ENCODE measurements at regions not wholly inside any gene's neighbourhood (a gene's known extent, or its start where the extent isn't known, plus 50 kb on each side); places are given as distances from the start of the nearest gene placed in this dataset.
"Not testable (repeated sequence)": the region's sequence is repeated elsewhere in the genome, so short reads cannot be mapped to it uniquely, and the experiment has no call there.

DNA sequence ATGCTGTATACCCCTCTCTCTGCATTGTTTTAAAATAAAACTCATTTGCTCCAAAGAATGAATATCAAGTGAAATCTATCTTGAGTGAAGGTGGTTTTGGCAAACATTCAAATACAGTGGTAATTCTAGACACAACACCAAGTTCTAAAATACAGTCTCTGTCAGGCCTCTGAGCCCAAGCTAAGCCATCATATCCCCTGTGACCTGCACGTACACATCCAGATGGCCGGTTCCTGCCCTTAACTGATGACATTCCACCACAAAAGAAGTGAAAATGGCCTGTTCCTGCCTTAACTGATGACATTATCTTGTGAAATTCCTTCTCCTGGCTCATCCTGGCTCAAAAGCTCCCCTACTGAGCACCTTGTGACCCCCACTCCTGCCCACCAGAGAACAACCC, 1201.5 kb downstream of the FLRT2 start:
- not testable (repeated sequence) for TF ChIP-seq EZH2 (optimal IDR thresholded peaks at IDR 0.05; ENCODE audit: low read depth, low read length)
- TF ChIP-seq, protein P1, sequence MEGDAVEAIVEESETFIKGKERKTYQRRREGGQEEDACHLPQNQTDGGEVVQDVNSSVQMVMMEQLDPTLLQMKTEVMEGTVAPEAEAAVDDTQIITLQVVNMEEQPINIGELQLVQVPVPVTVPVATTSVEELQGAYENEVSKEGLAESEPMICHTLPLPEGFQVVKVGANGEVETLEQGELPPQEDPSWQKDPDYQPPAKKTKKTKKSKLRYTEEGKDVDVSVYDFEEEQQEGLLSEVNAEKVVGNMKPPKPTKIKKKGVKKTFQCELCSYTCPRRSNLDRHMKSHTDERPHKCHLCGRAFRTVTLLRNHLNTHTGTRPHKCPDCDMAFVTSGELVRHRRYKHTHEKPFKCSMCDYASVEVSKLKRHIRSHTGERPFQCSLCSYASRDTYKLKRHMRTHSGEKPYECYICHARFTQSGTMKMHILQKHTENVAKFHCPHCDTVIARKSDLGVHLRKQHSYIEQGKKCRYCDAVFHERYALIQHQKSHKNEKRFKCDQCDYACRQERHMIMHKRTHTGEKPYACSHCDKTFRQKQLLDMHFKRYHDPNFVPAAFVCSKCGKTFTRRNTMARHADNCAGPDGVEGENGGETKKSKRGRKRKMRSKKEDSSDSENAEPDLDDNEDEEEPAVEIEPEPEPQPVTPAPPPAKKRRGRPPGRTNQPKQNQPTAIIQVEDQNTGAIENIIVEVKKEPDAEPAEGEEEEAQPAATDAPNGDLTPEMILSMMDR (IDR thresholded peaks at IDR 0.05; ENCODE audit: low read length) = not testable (repeated sequence)
